CD8-positive, alpha-beta memory T cell (primary cell): ENCODE measurements at regions not wholly inside any gene's neighbourhood (a gene's known extent, or its start where the extent isn't known, plus 50 kb on each side); places are given as distances from the start of the nearest gene placed in this dataset.
A peak's percentile ranks its signal among the peaks of the same experiment; 100 is the strongest.

Experiments
- CTCF ChIA-PET: fragments of 350-600 bp; sonication (Branson Sonifier 250); formaldehyde crosslinking; loops from one replicate; lab custom pipeline; 2021; ENCODE audit warnings: antibody characterized with exemption; lab: Charles Lee
- POLR2A ChIA-PET: fragments of 350-600 bp; sonication (Branson Sonifier 250); formaldehyde crosslinking; loops from one replicate; lab custom pipeline; 2021; ENCODE audit warnings: antibody characterized with exemption; lab: Charles Lee
- DNase-seq, 5 donors: peaks; one replicate each; pipeline versions ENCODE4 v3.0.0 to v3.0.0-alpha.2; 2020 to 2022; ENCODE audit warnings: mixed read lengths in 1 of 5
- H3K27ac ChIP-seq: one replicate; pipeline ENCODE4 v1.7.0; 2013; ENCODE audit warnings: low read depth, mild to moderate bottlenecking, low read length, moderate library complexity
- H3K27me3 ChIP-seq: 2 replicates; pipeline ENCODE4 v1.7.0; 2013; ENCODE audit warnings: low read length, mild to moderate bottlenecking; ENCODE audit not compliant: insufficient read depth, poor library complexity, severe bottlenecking
- H3K36me3 ChIP-seq: 2 replicates; pipeline ENCODE4 v1.7.0; 2013; ENCODE audit warnings: mild to moderate bottlenecking, low read length, moderate library complexity; ENCODE audit not compliant: insufficient read depth
- H3K4me1 ChIP-seq: 2 replicates; pipeline ENCODE4 v1.7.0; 2013; ENCODE audit warnings: mild to moderate bottlenecking, low read length, moderate library complexity; ENCODE audit not compliant: insufficient read depth
- H3K4me3 ChIP-seq: 2 replicates; pipeline ENCODE4 v1.7.0; 2013; ENCODE audit warnings: mild to moderate bottlenecking, low read length
- H3K9me3 ChIP-seq: 2 replicates; pipeline ENCODE4 v1.7.0; 2013; ENCODE audit warnings: mild to moderate bottlenecking, low read length
- H3K27ac Mint-ChIP-seq, 8 donors: one replicate each; pipeline ENCODE4 v1.8.0; 2020 to 2021; ENCODE audit warnings: mixed read lengths in 8 of 8, mild to moderate bottlenecking in 6 of 8, inconsistent platforms in 3 of 8, moderate library complexity in 3 of 8
- H3K27me3 Mint-ChIP-seq, 2 donors: one replicate each; pipeline ENCODE4 v1.8.0; 2020 to 2021; ENCODE audit warnings: mixed read lengths in 2 of 2, mild to moderate bottlenecking in 1 of 2, moderate library complexity in 1 of 2
- H3K36me3 Mint-ChIP-seq, 3 donors: one replicate each; pipeline ENCODE4 v1.8.0; 2020 to 2021; ENCODE audit warnings: mixed read lengths in 3 of 3, inconsistent platforms in 1 of 3, mild to moderate bottlenecking in 1 of 3
- H3K4me1 Mint-ChIP-seq, 3 donors: one replicate each; pipeline ENCODE4 v1.8.0; 2020 to 2021; ENCODE audit warnings: mixed read lengths in 3 of 3, inconsistent platforms in 1 of 3, mild to moderate bottlenecking in 1 of 3
- H3K4me3 Mint-ChIP-seq, 7 donors: one replicate each; pipeline ENCODE4 v1.8.0; 2020 to 2021; ENCODE audit warnings: mixed read lengths in 7 of 7, mild to moderate bottlenecking in 6 of 7, moderate library complexity in 4 of 7, inconsistent platforms in 2 of 7
- H3K9me3 Mint-ChIP-seq, 5 donors: one replicate each; pipeline ENCODE4 v1.8.0; 2020 to 2022; ENCODE audit warnings: mixed read lengths in 5 of 5, mild to moderate bottlenecking in 3 of 5, moderate library complexity in 2 of 5, inconsistent platforms in 1 of 5

DNA sequence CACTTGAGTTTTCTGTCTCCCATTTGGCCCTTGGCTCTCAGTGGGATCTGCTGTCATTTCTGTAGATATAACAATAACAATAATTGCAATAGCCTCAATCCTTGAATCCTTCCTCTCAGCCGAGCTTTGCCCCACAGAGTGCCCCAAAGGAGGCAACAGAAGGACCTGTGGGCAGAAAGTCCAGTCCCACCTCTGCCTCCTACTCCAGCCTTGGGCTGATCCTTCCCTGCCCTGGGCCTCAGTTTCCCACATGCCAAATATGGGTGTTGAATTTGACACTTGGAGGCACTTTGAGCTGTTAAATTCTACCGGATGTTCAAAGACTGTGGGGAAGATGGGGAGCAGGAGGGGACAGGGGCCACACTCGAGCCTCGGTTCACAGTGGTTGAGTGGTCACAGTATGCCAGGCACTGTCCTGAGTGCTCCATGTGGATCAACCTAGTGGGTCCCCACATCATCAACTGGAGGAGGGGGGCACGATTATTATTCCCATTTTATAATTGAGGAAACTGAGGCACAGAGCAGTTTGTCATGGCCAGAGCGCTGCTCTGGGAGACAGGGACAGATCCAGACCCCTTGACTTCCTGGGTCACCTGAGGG, 307.1 kb downstream of the MATN1 start:
- H3K4me3 Mint-ChIP-seq, result no peak overlapping the region
- H3K9me3 Mint-ChIP-seq, result no peaks in the 10 kb centered on the region
- H3K27me3 Mint-ChIP-seq, result peaks cover 14 to 23% of the 10 kb centered on the region in 2 donors
- Histone ChIP-seq H3K36me3 (no peaks in the 10 kb centered on the region), H3K4me1 (no peaks in the 10 kb centered on the region), H3K27me3 (no peaks in the 10 kb centered on the region), H3K27ac (no peak overlapping the region), H3K4me3 (no peak overlapping the region), H3K9me3 (no peaks in the 10 kb centered on the region)
- no peak for DNase-seq
- ChIA-PET POLR2A (no interaction called here), CTCF (interaction anchor here (0.7 kb wide), 1 partner anchor 36 kb away, joined by 3 read pairs; no protein-coding TSS in a partner anchor)
- H3K36me3 Mint-ChIP-seq, result no peaks in the 10 kb centered on the region
- H3K27ac Mint-ChIP-seq, result no peak overlapping the region
- H3K4me1 Mint-ChIP-seq, result no peaks in the 10 kb centered on the region

DNA sequence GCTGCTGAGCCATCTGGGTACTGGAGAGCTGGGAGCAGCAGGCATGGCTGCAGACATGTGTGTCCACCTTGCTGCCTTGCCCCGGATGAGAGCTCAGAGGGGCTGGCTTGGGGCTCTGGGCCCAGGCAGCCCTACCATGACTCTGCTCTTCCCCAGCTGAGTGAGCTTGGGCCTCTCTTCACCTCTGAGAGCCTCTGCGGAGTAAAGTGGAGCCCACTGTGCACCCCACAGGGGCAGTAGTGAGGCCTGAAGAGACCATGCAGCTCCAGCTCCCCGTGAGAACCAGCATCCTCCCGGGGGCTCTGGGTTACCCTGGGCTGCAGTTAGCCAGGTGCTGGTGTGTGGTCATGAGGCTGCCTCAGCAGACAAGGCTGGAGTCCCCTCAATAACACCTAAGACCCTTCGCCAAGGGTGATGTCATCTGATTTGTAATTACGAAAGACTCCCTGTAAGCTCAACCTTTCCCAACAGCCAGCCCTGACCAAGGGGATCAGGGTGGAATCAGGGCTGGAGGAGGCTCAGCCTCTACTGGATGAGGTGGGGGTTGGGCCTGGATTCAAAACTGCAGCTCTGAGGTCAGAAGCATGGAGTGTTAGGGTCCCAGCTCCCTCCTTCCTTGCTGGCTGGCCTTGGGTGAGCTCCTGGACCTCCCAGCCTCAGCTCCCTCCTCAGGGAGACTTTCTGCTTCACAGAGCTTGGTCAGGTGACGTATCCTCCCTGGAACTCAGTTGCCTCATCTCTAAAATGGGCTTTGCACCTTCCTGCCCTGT, 308.0 kb downstream of the MATN1 start:
- ChIA-PET POLR2A (no interaction called here), CTCF (interaction anchor here (0.7 kb wide), 1 partner anchor 35 kb away, joined by 3 read pairs; no protein-coding TSS in a partner anchor)

DNA sequence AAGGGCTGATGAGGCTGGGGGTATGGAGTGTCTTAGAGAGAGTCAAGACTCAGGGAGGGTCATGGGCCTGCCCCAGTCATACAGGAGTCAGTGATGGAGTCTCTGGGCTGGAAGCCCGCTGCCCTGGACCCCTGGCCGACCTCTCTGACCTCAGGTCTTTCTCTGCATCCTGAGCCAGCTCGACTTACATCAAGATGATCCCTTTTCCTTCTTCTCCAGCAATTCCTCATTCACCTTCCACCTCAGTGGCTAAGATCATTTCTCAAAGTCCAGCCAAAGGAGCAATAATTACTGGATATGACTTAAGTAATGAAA, 308.6 kb downstream of the MATN1 start:
- H3K27me3 Mint-ChIP-seq, result peaks cover 11 to 25% of the 10 kb centered on the region in 2 donors

More for the DNA sequence above, 308.0 kb downstream of the MATN1 start:
- H3K36me3 ChIP-seq, result no peaks in the 10 kb centered on the region
- H3K9me3 ChIP-seq, result no peaks in the 10 kb centered on the region
- no peaks in the 10 kb centered on the region for H3K27me3 ChIP-seq
- Mint-ChIP-seq H3K27me3 (peaks cover 13 to 25% of the 10 kb centered on the region in 2 donors), H3K36me3 (no peaks in the 10 kb centered on the region), H3K27ac (no peak overlapping the region), H3K4me1 (no peaks in the 10 kb centered on the region), H3K9me3 (no peaks in the 10 kb centered on the region), H3K4me3 (no peak overlapping the region)
- no peak overlapping the region for H3K4me3 ChIP-seq
- no peak for DNase-seq
- H3K4me1 ChIP-seq, result no peaks in the 10 kb centered on the region
- H3K27ac ChIP-seq, result no peak overlapping the region

DNA sequence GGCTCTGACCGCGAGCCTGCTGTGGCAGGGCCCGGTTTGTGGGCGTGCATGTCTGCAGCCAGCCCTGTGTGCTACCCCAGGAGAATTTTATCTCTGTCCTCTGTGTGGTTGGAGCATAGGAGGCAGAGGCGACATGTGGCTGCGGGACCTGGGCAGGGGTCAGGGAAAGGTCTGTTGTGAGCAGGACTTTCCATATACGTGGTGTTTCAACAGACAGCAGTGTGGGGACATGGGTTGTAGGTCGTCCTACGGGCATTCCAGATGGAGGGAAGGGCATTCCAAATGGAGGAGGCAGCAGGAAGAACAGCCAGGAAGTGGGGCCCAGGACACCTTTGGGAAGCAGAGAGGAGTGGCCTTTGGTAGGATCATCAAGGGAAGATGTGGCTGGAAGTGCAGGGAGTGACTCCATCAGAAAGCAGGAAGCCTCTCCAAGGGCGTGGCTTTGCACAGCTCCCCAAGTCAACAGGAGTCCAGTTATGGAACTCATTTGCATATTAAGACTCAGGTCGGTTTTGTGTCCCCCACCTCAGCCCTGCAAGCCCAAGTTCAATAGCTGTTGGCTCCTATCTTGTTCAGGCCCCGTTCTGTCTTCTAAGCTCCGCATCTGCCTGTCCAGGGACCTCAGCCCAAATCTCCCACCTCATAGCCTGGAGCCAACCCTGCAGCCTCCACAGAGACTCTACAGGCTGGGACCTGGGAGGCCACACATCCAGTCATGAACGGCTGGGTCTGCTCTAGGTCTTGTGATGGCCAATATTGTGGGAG, 309.1 kb downstream of the MATN1 start:
- no peaks in the 10 kb centered on the region for H3K9me3 ChIP-seq
- POLR2A ChIA-PET, result no interaction called here
- no peak overlapping the region for H3K4me3 Mint-ChIP-seq
- H3K27ac ChIP-seq, result no peak overlapping the region
- no peaks in the 10 kb centered on the region for H3K27me3 ChIP-seq
- no peak overlapping the region for H3K4me3 ChIP-seq
- no peaks in the 10 kb centered on the region for H3K4me1 Mint-ChIP-seq
- no peaks in the 10 kb centered on the region for H3K36me3 ChIP-seq
- H3K9me3 Mint-ChIP-seq, result no peaks in the 10 kb centered on the region
- peak overlapping the region in 1 of 8 donors; percentile 61 for H3K27ac Mint-ChIP-seq
- peaks cover 13 to 29% of the 10 kb centered on the region in 2 donors for H3K27me3 Mint-ChIP-seq
- CTCF ChIA-PET, result no interaction called here
- DNase-seq, result no peak
- no peaks in the 10 kb centered on the region for H3K4me1 ChIP-seq
- H3K36me3 Mint-ChIP-seq, result no peaks in the 10 kb centered on the region

More for the DNA sequence above, 308.6 kb downstream of the MATN1 start:
- Mint-ChIP-seq H3K4me1 (no peaks in the 10 kb centered on the region), H3K9me3 (no peaks in the 10 kb centered on the region), H3K4me3 (no peak overlapping the region), H3K27ac (no peak overlapping the region), H3K36me3 (no peaks in the 10 kb centered on the region)
- POLR2A ChIA-PET, result no interaction called here
- DNase-seq, result no peak
- Histone ChIP-seq H3K36me3 (no peaks in the 10 kb centered on the region), H3K4me3 (no peak overlapping the region), H3K27ac (no peak overlapping the region), H3K9me3 (no peaks in the 10 kb centered on the region), H3K4me1 (no peaks in the 10 kb centered on the region), H3K27me3 (no peaks in the 10 kb centered on the region)
- CTCF ChIA-PET, result no interaction called here

DNA sequence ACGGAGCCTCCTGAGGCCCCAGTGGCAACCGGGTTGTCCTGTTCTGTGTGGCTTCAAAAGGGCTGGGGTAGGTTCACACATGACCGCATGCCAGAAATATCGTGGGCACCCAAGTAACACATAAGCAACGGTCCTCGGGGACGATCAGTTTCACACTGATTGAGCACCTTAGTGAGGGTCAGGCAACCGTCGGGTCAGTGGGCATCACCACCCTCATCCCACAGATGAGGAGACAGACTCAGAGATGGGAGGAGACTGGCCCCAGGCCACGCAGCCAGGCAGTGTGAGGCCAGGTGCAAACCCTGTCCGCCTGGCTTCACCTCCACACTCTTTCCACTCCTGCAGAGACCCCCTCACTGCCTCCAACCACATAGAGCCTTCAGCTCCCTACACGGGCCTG, 309.8 kb downstream of the MATN1 start:
- H3K4me3 Mint-ChIP-seq, result no peak overlapping the region

DNA sequence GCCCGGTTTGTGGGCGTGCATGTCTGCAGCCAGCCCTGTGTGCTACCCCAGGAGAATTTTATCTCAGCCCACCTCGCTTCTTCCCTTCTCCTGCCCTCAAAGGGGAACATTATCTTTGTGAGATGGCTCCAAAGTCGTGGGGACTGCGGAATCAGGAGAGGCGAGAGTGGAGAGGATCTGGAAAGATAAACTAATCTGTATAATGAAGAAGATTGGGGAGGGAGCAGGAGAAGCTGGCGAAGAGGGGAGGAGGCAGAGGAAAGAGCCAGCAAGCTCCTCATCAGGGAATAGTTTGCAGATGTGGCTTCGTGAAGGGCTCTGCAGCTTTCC, 310.3 kb downstream of the MATN1 start:
- H3K9me3 Mint-ChIP-seq, result no peaks in the 10 kb centered on the region
- Histone ChIP-seq H3K36me3 (no peaks in the 10 kb centered on the region), H3K27ac (no peak overlapping the region), H3K27me3 (no peaks in the 10 kb centered on the region), H3K9me3 (no peaks in the 10 kb centered on the region), H3K4me3 (no peak overlapping the region), H3K4me1 (no peaks in the 10 kb centered on the region)
- peaks cover 13 to 37% of the 10 kb centered on the region in 2 donors for H3K27me3 Mint-ChIP-seq
- no peaks in the 10 kb centered on the region for H3K4me1 Mint-ChIP-seq
- H3K4me3 Mint-ChIP-seq, result no peak overlapping the region
- DNase-seq, result no peak
- H3K36me3 Mint-ChIP-seq, result no peaks in the 10 kb centered on the region
- CTCF ChIA-PET, result no interaction called here
- POLR2A ChIA-PET, result no interaction called here
- no peak overlapping the region for H3K27ac Mint-ChIP-seq

More for the DNA sequence above, 309.8 kb downstream of the MATN1 start:
- H3K27me3 Mint-ChIP-seq, result peaks cover 13 to 34% of the 10 kb centered on the region in 2 donors
- H3K36me3 Mint-ChIP-seq, result no peaks in the 10 kb centered on the region
- Histone ChIP-seq H3K4me3 (no peak overlapping the region), H3K4me1 (no peaks in the 10 kb centered on the region), H3K27me3 (no peaks in the 10 kb centered on the region), H3K27ac (no peak overlapping the region), H3K9me3 (no peaks in the 10 kb centered on the region), H3K36me3 (no peaks in the 10 kb centered on the region)
- ChIA-PET CTCF (no interaction called here), POLR2A (no interaction called here)
- DNase-seq, result no peak
- no peak overlapping the region for H3K27ac Mint-ChIP-seq
- H3K9me3 Mint-ChIP-seq, result no peaks in the 10 kb centered on the region
- H3K4me1 Mint-ChIP-seq, result no peaks in the 10 kb centered on the region

DNA sequence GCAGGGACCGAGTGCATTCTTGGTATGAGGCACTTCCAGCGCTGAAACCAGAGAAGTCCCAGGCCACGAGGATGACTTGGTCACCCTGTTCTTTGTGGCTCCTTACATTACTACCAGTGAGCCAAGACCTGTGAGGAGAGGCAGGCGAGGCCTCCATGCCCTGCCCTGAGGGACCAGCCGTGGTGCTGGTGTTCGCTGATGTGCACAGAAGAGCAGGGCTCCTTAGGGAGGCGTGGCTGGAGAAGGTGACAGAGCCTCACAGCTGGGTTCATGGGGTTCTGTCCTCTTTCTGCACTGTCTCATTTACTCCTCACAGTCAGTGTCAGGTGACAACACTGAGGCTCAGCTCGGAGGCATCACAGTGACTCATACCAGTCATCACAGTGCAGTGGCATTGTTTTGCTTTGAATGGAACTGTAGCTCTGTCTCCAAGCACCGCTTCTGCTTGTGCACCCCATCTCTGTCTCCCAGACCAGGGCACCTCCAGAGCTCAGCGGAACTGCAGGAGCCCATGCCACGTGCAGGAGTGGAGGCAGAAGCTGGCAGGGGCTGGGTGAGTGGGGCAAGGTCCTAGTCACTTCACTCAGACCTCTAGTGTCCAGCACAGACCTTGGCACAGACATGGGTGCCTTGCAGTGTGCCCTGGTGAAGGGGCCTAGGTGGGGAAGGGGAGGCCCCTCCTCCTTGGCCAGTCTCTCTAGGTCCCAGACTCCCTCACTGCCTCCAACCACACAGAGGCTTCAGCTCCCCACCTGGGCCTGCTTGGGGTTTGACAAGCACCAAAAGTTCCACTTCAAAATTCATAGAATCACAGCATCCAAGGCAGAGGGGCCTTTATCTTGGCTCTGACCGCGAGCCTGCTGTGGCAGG, 310.9 kb downstream of the MATN1 start:
- H3K36me3 ChIP-seq, result no peaks in the 10 kb centered on the region
- Mint-ChIP-seq H3K9me3 (no peaks in the 10 kb centered on the region), H3K4me3 (no peak overlapping the region), H3K4me1 (no peaks in the 10 kb centered on the region), H3K36me3 (no peaks in the 10 kb centered on the region), H3K27me3 (peaks cover 11 to 39% of the 10 kb centered on the region in 2 donors), H3K27ac (no peak overlapping the region)
- H3K4me1 ChIP-seq, result no peaks in the 10 kb centered on the region
- H3K9me3 ChIP-seq, result no peaks in the 10 kb centered on the region
- no peak overlapping the region for H3K4me3 ChIP-seq
- POLR2A ChIA-PET, result no interaction called here
- no peaks in the 10 kb centered on the region for H3K27me3 ChIP-seq
- H3K27ac ChIP-seq, result no peak overlapping the region
- CTCF ChIA-PET, result no interaction called here
- DNase-seq, result no peak
